ENCODE measurements at regions not wholly inside any gene's neighbourhood (a gene's known extent, or its start where the extent isn't known, plus 50 kb on each side); places are given as distances from the start of the nearest gene placed in this dataset.

- Histone ChIP-seq H3K9me3 (no peaks in the 10 kb centered on the region), H3K36me3 (no peaks in the 10 kb centered on the region), H3K4me3 (peak overlapping the region in 1 of 4 donors; percentile 7), H3K27ac (no peak overlapping the region), H3K4me1 (no peaks in the 10 kb centered on the region), H3K27me3 (no peaks in the 10 kb centered on the region)
- DNase-seq: no peak
- TF ChIP-seq CTCF (IDR thresholded peaks at IDR 0.05) (no peak), POLR2A (IDR thresholded peaks at IDR 0.05) (no peak)
Measured at GRCh38 chr10:21166557-21167287, 269.6 kb upstream of the NEBL start.

DNA sequence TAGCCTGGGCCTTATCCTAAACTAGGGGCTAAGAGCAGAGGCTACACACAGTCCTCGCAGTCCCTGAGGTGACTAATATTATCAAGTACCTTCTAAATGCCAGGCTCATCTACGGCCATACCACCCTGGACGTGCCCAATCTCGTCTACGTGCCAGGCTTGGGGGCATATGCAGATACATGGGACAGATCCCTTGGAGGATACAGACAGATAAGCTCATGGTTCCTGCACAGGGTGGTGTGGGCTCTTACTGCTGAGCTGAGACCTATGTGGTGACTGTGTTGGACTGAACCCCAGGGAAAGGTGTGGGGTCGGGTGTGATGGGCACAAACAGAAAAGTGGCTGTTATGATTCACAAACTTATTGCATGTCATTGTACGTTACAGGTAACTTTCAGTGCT, 268.4 kb upstream of the NEBL start:
- TF ChIP-seq CTCF (IDR thresholded peaks at IDR 0.05): no peak
- no peak for TF ChIP-seq POLR2A (IDR thresholded peaks at IDR 0.05)
- Histone ChIP-seq H3K36me3 (no peaks in the 10 kb centered on the region), H3K27ac (no peak overlapping the region), H3K4me1 (no peaks in the 10 kb centered on the region), H3K4me3 (no peak overlapping the region), H3K27me3 (no peaks in the 10 kb centered on the region), H3K9me3 (no peaks in the 10 kb centered on the region)
- no peak for DNase-seq

GRCh38 chr10:21164687-21165086, 267.6 kb upstream of the NEBL start:
- no peaks in the 10 kb centered on the region for H3K27me3 ChIP-seq
- no peaks in the 10 kb centered on the region for H3K9me3 ChIP-seq
- H3K36me3 ChIP-seq: no peaks in the 10 kb centered on the region
- TF ChIP-seq CTCF (IDR thresholded peaks at IDR 0.05) (no peak), POLR2A (IDR thresholded peaks at IDR 0.05) (no peak)
- DNase-seq: no peak
- H3K4me1 ChIP-seq: no peaks in the 10 kb centered on the region
- H3K4me3 ChIP-seq: no peak overlapping the region
- H3K27ac ChIP-seq: no peak overlapping the region

GRCh38 chr10:21162948-21163347, 265.8 kb upstream of the NEBL start:
- TF ChIP-seq CTCF (IDR thresholded peaks at IDR 0.05): no peak
- TF ChIP-seq POLR2A (IDR thresholded peaks at IDR 0.05): no peak
- Histone ChIP-seq H3K9me3 (no peaks in the 10 kb centered on the region), H3K27ac (no peak overlapping the region), H3K4me1 (no peaks in the 10 kb centered on the region), H3K27me3 (no peaks in the 10 kb centered on the region), H3K4me3 (no peak overlapping the region), H3K36me3 (no peaks in the 10 kb centered on the region)
- DNase-seq: no peak

- Histone ChIP-seq H3K4me3 (no peak overlapping the region), H3K4me1 (no peaks in the 10 kb centered on the region), H3K27ac (no peak overlapping the region), H3K36me3 (no peaks in the 10 kb centered on the region), H3K27me3 (no peaks in the 10 kb centered on the region), H3K9me3 (no peaks in the 10 kb centered on the region)
- TF ChIP-seq CTCF (IDR thresholded peaks at IDR 0.05) (no peak), POLR2A (IDR thresholded peaks at IDR 0.05) (no peak)
- no peak for DNase-seq
Measured at GRCh38 chr10:21161647-21162046, 264.5 kb upstream of the NEBL start.

Data from Peyer's patch (tissue), 4 donors.